ENCODE measurements at regions not wholly inside any gene's neighbourhood (a gene's known extent, or its start where the extent isn't known, plus 50 kb on each side); places are given as distances from the start of the nearest gene placed in this dataset.
"Not testable (repeated sequence)": the region's sequence is repeated elsewhere in the genome, so short reads cannot be mapped to it uniquely, and the experiment has no call there.

GRCh38 chr12:131487388-131488124 lies 223.3 kb upstream of the SFSWAP start:
- DNase-seq (ENCODE audit: low spot score) = no peak

DNA sequence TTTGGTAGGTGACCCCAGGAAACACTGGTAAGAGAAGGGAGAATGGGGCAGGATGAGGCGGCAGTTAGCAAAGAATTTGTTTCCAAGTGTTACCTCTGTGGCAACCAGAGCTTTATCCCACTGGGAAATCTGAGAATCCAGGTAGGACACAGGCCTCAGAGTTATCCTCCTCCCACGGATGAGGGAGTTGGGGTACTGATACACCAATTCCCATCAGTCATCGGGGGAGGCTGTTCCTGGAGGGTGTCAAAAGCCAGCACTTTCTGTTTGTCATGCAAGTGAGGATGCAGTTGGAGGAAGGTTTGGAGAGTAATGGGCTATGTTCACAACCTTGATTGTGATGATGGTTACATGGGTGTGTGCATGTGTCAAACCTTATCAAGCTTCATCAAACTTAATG lies 221.2 kb upstream of the SFSWAP start:
- DNase-seq (ENCODE audit: low spot score) = no peak

GRCh38 chr12:131491155-131491554 lies 219.7 kb upstream of the SFSWAP start:
- DNase-seq (ENCODE audit: low spot score) = no peak

- no peak for DNase-seq (ENCODE audit: low spot score)
These were observed 218.9 kb upstream of the SFSWAP start for GRCh38 chr12:131491916-131492490.

GRCh38 chr12:131493068-131493826 lies 217.6 kb upstream of the SFSWAP start:
- no peak for DNase-seq (ENCODE audit: low spot score)

DNA sequence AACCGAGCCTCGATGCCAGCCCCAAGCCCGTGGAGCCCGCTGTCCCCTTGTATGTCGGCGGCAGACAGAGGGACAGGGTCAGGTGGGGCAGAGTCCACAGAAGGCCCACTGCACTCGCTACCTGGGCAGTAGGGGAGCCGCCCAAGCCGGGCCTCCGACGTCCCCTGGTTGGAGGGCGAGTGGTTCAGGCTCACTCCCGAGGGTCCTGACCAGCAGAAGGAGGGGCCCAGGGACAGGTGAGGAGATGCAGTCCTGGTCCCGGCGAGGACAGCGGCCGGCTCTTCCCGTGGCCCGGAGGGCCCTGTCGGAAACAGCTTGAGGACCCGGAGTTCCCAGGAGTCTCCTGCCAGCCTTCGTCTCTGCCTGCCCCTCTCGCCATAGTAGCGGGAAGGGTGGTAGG lies 216.7 kb upstream of the SFSWAP start:
- DNase-seq (ENCODE audit: low spot score) = no peak

- DNase-seq (ENCODE audit: low spot score) = no peak
These were observed 216.0 kb upstream of the SFSWAP start for GRCh38 chr12:131494741-131495524.

- DNase-seq (ENCODE audit: low spot score) = no peak
These were observed 212.9 kb upstream of the SFSWAP start for GRCh38 chr12:131497966-131498365.

DNA sequence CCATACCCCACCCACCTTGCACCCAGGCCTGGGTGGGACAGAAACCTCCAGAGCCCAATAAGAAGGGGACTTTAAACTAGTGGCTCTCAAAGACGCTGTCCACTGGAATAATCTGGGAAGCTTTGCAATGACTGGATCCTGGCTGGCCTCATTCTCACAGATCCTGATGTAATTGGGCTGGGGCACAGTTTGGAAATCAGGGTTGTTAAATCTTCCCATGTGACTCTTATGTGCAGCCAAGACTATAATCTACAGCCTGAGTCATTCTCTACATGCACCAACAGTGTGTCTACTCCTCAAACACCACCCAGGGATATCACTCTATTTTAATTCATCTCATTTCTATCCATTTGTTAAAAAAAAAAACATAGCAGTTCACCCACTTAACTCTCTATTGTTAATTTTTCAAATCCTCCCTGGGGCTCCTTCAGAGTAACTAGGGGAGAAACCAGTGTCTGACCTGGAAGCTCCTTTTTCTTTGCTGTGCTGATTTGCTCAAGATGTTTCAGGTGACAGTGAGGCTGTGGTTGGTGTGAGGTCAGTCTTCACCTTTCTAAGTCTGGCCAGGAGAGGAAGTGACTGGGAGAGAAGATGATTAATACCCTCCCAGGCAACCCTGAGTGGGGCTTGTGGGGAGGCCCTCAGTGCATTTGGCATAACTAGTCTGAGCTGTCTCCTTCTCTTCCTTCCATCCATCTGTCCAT lies 211.6 kb upstream of the SFSWAP start:
- DNase-seq (ENCODE audit: low spot score) = no peak

DNA sequence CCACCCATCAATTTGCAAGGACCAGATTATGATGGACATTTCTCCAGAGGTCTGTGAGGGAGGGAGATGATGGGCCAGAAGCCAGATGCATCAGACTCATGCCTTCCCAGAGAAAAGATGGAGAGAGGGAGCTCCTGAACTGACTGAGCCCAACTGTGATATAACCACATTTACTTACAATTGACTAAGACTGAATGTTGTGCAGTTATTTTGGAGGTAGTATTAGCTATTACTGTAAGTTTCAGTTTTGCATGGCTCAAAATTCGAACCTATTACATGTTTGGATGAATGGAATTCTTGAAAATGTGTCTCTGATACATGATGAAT lies 211.1 kb upstream of the SFSWAP start:
- DNase-seq (ENCODE audit: low spot score) = no peak

DNA sequence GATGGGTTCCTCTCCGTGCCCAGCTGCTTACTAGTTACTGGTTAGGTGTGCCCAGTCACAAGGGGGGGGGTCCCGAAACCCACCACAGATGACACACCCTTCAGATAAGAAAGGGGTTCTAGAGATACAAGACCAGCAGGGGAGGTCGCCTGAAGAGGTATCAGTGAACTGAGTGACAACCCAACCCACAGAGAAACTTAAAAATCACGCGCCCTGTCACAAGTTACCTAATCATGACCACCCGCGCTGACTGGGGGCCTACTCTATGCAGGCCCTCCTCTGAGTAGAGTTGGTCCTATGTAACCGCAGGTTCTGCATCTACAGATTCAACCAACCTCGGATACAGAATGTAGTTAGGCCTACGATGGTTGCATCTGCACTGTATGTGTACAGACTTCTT lies 210.3 kb upstream of the SFSWAP start:
- DNase-seq (ENCODE audit: low spot score) = no peak

GRCh38 chr12:131505561-131505960 lies 205.3 kb upstream of the SFSWAP start:
- no peak for DNase-seq (ENCODE audit: low spot score)

- no peak for DNase-seq (ENCODE audit: low spot score)
These were observed 204.5 kb upstream of the SFSWAP start for GRCh38 chr12:131506426-131506825.

DNA sequence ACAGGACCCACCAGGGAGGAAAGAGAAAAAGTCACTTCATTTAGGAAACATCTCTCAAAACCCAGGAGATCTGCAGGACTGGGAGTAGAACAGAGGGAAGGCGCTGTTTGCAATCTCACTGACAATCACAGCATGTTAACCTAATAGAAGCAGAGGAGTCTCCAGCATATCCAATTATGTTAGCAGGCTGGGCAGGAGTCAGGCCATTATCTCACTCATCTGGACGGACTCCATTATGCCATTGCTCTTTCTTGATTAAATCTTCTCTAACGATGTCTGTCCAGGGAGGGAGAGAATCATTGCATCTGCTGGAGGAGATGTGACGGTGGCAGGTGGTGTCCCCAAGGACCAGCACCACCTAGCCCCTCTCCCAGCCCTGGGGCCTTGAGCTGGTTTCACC lies 203.8 kb upstream of the SFSWAP start:
- no peak for DNase-seq (ENCODE audit: low spot score)

DNA sequence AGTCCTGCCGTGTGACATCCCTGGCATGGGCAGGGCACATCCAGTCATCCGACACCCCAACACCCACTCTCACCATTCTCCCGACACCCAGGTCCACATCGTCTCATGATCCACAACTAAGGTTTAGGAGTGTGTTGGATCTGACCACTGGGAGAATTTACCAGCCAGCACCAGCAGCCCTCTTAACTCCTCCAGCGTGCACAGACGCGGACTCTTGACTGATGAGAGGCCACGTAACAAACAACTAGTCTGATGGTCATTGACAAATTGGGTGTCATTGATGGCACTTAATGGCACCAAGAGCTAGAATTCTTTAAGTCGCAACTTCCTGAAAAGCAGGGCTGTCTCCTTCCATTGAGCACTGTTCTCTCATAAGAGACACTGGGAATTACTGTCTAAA lies 203.0 kb upstream of the SFSWAP start:
- DNase-seq (ENCODE audit: low spot score) = no peak

DNA sequence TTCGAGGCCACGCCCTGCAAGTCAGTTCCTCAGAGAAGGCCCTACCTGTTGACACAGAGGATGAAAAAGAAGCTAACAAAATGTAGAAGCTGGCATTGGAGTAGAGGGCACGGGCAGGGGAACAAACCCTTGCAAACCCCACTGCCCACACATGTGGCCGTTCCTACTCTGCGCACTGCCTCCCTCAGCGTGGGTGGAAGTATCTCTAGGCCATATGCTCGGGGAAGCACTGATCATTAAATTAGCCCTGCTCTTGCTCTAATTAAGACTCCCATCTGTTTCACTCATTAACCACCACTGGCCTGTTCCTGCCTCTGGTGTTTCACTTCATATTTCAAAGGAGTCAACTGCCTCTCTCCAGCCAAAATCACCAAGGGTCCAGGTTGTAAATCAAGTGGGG lies 201.2 kb upstream of the SFSWAP start:
- no peak for DNase-seq (ENCODE audit: low spot score)

DNA sequence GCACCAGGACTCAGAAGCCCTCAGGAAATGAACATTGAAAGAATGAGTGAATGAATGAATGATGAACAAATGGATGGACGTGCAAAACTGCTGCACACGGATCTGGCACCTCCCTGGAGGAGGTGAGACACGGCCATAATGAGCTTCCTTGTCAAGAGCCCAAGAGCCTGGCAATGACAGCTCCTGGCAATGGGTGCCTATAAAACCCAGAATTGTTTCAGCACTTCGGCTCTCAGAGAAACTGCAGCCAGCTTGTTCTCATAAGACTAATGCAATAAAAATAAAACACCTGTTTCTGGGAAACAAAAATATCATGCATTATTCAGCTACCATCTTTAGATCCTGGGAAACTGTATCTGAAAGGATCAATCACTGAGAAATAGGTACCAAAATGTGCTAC lies 200.5 kb upstream of the SFSWAP start:
- no peak for DNase-seq (ENCODE audit: low spot score)

DNA sequence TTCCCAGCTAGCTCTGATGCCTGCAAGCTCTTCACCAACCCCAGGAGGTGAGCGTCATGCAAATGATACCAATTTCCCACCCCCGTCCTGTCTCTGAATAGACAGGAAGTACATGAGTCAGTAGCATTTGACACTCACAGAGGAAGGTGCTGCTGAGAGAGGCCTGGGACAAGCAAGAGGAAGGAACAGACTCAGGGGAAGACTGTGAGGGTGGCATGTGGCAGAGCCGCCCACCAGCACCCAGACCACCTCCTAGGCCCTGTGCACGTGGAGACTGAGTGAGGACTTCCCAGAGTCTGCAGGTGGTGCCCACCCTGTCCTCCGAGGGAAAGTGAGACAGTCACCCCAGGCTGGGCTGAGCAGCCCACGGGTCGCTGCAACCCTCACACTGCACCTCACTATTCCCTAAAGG lies 199.5 kb upstream of the SFSWAP start:
- peak; percentile 42 for DNase-seq (ENCODE audit: low spot score)

- DNase-seq (ENCODE audit: low spot score) = no peak
These were observed 198.9 kb upstream of the SFSWAP start for GRCh38 chr12:131511803-131512561.

GRCh38 chr12:131513606-131514005 lies 197.3 kb upstream of the SFSWAP start:
- DNase-seq (ENCODE audit: low spot score) = no peak

GRCh38 chr12:131520553-131520952 lies 190.3 kb upstream of the SFSWAP start:
- DNase-seq (ENCODE audit: low spot score) = not testable (repeated sequence)

Data from COLO829 (cell line).